LoVo (cell line): ENCODE measurements at regions not wholly inside any gene's neighbourhood (a gene's known extent, or its start where the extent isn't known, plus 50 kb on each side); places are given as distances from the start of the nearest gene placed in this dataset.
A peak's percentile ranks its signal among the peaks of the same experiment; 100 is the strongest.

Experiments used
- DNase-seq: peaks from one replicate; pipeline ENCODE4 v3.0.0-alpha.2; 2016; ENCODE audit warnings: low spot score

DNA sequence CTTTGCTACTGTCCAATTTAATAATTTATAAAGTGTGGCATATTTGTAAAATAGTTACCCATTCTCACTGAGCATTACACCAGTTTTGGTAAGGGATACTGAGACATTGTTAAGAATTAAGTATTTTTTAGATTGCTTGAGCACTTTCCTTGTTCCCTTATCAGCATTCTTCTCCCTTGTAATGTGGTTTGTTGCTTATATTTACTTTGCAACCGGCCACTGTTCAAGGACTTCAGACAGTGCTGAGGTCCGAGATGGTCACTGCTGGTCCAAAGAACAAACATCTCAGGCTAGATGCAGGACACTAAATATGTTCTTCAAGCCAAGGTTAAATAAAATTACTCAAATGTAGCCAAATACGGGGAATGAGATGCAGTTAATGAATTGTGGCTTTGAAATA, 161.4 kb downstream of the TM9SF2 start:
- DNase-seq: no peak

DNA sequence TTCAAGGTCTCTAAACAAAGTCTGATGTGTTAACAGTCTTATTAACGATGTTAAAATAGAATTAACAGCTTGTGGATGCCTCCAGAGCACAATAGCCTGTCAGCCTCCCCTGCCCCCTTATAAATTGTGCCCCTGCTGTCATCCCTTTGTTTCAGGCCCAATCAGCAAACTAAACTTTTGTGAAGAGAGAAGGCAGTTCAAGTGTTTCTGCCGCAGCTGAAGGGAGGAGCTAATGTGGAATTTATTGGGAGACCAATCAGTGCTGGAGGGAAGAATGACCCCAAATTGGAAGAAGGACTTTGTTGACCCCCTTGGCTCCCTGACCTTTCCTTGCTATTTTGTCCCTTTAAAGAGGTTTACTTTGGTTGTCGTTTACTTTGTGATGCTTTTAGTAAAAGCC, 160.5 kb downstream of the TM9SF2 start:
- no peak for DNase-seq

DNA sequence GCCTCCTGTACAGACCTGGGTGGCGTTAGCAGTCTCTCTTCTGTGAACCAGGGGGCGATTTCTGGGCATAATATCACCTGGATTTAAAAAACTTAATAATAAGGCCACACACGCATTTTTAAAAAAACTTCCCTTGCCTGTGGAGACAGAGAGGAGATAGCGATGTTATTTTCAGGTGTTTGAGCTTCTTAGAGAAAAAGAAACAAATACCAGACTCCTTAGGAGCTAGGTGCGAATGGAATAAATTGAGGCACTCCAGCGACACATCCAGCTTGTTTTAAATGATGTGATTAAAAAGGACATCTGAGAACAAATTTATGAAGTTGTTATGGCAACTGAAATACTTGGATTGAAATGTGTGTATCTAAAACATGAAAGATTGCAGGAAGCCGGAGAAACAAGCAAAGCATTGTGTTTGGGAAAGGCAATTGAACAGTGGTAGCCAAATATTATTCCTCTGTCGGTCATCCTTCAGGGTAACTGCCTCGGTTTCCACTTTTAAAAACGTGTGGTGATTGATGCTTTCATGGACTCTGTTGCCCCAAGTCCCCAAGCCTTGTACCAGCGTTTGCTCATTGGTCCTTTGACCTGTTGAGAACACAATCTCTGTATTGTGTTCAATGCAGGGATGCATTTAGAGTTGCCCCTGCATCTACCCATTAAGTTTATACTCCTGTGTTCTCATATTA, 158.7 kb downstream of the TM9SF2 start:
- DNase-seq: no peak

DNA sequence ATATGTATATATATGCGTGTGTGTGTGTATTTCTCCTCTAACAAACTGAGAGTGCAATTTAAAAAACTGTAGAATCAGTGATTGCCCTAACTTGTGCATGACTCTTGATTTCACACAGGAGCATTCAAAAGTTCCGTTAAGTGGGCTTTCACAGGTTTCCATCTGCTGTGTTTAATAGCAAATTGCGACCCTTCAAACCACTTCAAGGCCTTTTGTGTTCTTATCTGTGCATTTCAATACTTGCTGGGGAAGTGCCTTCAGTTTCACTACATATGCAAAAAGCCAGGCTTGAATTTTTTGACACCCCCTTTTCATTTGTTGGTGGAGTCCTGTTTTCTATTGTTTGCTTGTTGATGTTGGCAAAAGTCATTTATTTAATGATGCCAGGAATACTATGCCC, 158.0 kb downstream of the TM9SF2 start:
- DNase-seq: no peak

DNA sequence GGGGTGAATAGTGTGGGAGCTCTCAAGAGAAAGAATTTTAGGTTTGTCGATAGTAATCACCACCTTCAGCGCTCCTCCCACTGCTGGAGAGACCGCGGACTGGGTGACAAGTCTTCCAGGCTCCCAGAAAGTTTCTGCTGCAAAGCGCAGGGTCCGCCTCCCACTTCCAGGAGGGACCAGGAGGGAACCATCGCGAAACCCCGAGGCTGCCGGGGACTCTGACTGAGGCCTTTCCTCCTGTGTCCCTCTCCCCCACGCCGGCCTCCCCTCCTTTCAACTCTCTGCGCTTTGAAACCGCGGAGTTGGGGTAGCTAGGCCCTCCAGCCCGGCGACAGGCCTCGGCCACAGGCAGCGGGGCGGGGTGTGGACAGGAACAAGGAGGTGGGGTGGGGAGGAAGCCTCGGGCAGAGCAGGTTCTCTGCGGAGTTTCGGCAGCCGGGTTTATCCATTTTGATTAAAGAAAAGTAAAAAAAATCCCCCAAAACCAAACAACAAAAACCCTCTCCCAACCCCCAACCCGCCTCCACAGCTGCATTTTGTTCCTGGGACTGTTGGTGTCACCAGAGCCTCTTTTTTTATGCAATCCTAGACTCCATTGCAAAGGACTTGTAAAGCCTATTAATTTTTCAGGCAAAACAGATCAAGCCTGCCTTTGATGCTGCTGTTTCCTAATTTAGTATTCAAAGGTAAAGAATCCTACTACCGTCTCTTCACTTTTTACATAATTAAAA, 157.2 kb downstream of the TM9SF2 start:
- no peak for DNase-seq

DNA sequence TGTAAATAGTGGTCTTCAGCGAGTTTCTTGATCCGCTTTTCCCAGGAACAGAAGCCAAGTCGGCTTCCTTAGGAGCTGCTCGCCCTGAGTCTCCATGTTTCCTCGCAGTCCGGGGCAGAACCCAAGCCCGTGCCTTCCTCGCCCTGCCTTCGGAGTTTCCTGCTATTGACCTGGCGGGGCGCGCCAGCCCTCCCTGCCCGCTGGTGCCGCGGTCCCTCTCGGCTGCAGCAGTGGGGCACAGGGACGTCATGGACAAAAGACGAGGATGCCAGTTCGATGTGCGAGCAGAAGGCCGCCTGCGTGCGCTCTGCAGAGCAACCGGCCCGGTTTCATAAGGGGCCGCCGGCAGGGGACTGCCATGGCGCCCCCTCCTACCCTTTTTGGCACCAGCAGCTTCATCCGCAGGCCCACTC, 156.6 kb downstream of the TM9SF2 start:
- DNase-seq: no peak

DNA sequence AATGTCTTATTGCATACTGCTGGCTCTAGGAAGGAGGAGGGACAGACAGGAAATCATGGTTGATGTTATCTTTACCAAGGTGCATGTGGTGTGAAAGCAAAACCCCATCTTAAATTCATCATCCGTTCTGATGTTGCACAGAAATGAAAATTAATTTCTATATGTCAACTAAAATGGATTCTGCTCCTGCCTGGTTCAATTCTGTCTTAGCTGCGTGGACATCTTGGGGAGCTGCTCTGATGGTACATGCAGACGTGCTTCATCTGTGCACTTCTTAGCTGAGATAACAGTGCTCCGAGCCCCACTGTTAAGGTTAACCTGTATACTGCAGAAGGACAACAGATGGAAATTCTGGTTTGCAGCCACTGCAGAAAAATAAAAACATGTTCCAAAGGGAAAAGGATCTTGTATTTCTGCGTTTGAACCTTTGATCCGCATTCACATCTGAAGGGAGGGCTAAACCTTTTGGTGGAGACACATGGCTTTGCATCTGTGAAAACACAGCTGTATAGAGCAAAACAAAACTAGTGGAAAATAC, 155.6 kb downstream of the TM9SF2 start:
- no peak for DNase-seq

DNA sequence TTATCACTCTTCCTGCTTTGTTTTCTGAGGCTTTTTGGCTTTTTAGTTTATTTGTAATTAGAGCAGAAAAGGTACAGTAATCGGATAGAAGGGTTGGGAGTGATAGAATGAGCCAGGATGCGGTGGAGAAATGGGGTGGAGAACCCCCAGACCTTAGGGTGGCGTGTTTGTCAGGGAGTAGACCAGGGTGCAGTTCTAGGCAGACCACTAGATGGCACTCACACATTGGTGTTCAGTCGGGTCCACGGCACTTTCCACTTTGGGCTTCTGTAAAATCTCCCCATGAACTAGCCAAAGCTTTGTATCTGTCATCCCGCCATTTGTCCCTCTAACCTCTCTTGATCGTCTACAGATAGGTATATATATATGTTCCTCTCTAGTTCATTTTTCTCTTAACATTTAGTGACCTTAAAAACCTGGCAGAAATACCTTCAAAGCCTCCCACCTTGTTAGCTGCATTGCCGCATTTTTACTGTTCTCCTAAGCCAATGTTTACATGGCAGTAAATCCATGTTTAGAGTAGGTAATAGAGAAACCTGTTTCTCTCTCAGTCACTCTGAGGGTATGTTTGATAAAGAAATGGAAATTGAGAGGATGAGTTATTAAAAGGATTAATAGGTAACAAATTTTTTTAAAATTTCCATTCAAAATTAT, 154.9 kb downstream of the TM9SF2 start:
- peak; percentile 76 for DNase-seq

DNA sequence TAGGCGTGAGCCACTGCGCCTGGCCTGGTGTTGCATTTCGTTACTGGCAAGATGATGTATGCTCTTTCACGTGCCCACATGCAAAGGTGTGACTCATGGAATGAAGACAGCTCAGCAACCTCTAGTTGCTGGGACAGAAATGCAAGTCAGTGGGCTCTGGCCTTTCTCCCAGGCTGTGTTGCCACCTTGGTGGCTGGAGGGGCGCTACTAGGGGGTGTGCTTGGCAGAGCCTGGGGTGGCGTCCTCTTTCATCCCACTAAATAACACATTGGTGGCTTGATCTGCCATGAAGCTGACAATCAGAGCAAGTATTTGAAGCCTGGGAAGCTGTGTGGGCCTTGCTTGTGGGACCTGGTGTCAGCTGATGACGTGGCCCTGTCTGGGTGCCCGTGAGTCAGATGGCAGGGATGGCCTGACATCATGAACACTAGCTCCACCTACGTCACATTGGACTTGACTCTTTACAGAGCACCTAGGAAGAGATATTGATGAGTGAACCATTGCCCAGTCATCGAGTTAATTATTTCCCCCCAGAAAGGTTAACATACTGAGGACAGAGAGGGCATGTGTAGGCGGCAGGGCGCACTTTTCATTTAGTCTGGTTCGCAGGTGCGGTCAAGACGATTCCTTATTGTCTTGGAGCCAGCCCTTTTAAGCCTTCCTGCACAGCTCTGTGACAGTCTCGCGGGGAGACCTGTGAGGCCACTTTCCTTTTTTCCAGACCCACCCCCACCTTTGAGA, 154.2 kb downstream of the TM9SF2 start:
- no peak for DNase-seq

DNA sequence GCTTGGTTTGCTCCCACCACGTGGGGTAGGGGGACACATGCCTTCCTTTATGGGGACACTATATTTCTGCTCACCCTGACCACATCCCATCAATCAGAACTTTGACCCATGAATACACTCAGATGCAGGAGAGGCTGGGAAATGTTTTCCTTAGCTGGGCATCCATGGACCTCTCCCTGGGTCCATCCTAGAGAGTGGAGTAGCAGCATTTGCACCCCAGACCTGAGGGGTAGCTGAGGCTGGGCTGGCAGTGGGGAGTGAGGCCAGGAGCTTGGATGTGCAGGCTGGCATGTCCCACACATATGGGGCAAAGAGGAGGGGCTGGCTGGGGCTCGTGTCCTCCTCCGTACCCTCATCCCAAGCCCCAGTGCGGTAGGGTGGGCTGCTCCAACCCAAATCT, 152.8 kb downstream of the TM9SF2 start:
- DNase-seq: no peak

DNA sequence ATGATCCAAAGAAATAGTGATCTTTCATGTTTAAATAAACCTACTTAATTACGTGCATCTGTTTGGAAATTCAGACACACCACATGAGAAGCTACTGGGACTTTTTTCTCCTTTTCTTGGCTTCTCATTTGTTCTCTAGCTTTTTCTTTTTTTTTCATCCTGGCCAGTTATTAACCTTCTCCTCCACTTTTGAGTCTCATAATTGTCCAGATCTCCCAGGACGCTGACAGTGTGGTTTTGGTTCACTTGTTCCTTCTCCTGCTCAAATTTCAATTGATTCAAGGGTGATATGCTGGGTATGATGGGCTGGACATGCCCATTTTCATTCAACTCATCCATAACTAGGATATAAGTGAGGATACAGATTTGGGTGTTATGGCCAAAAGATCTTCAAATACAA, 152.3 kb downstream of the TM9SF2 start:
- no peak for DNase-seq

DNA sequence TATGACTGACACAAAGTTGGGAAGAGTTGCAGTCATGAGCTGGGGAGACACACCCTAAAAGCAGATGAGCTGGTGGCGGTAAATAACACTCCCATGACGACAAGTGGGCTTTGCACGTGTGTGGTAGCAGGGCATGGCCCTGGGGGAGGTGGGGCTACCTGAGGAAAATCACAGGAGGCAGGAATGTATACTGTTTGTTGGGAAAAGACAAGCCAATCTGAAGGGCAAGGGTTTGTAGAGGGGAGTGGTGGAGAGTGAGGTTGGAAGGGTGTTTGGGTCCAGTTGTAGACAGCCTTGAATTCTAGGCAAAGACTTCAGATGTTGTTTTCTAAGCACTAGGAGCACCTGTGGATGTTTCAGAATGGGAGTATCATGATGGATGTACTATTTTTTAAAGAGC, 151.6 kb downstream of the TM9SF2 start:
- DNase-seq: no peak

DNA sequence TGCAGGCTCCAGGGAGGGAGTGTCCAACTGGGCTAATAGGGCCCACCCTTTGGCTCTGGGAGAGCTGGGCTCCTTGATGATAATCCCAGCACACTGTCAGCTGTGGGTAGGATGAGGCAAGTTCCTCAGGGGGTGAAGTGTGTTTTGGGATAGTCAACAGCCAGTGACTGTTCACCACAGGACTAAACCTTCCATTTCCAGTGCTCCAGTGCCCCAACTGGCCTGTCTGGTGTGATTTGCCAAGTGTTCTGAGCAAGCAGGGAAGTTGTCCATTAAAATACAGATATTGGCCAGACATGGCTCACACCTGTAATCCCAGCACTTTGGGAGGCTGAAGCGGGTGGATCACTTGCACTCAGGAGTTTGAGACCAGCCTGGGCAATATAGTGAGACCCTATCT, 150.9 kb downstream of the TM9SF2 start:
- no peak for DNase-seq

DNA sequence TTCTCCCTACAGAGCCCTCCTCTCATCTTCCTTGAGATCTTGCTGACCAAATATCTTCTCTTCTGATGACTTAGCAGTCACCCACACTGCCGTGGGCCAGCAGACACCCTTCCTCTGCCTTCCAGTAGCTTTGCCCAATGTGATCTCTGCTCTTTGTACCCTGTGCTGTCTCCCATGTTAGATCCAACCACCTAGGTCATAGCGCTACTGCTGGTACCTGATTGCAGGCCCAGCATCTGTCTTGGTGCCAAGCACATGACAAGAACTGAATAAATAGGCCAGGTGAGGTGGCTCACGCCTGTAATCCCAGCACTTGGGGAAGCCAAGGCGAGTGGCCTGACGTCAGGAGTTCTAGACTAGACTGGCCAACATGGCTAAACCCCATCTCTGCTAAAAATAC, 149.7 kb downstream of the TM9SF2 start:
- DNase-seq: no peak

DNA sequence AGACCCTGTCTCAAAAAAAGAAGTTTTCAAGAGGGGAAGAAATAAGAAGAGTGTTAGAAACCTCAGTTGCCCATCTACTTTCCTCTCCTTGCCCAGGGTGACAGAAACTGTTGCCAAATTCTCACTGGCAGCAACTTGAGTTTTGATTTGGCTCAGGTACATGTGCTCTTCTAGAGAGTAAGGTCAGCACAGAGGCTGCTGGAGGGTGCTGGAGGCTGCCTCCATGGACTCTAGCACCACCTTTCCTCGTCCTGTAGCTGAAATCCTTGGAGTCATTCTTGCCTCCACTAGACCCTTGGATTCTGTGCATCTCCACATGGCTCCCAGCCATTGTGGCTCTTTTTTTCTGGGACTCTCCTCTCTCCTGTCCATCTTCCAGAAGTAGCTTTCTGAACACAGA, 149.1 kb downstream of the TM9SF2 start:
- no peak for DNase-seq

DNA sequence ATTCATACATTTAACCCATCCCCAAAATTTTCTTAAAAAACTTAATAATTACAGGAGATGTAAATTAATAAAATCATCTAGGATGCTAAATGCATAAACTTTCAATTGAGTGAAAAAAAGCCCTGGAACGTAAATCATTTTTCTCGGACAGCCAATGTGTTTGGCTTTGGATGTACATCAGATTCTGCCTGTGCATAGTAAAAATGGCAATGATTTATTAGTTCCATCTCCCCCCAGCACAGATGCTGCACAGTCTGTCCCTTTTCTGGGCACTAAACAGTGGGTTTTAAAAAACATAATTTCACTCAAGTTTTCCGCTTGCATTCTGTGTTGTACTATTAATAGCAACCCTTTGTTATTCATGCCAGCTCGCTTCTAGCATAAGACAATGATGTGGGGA, 147.7 kb downstream of the TM9SF2 start:
- DNase-seq: no peak

DNA sequence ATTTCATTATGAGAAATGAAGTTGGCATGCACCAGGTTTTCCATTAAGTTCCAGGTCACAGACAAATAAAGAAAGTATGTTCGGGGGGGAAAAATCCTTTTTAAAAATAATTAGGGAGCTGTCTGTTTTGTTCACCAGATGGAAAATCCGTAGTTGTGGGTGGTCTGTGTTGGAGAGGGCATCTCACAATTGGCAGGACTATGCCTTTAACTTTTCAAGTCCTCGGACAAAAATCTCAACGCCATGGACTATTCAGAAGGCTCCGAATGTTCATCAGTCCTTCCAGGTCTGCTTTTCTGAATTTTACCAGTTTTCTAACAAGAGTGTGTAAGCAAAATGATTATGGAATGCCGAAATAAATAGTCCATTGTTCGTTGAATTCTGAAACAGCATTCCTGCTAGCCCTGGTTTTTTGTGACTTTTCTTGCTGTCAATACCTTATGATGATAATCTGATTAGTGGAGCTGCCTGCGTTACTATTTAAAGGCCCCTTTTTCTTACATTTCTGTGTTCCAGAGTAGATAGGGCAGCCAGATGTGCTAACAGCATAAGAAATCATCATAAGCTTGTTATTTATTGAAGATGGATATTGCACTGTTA, 146.9 kb downstream of the TM9SF2 start:
- DNase-seq: no peak

DNA sequence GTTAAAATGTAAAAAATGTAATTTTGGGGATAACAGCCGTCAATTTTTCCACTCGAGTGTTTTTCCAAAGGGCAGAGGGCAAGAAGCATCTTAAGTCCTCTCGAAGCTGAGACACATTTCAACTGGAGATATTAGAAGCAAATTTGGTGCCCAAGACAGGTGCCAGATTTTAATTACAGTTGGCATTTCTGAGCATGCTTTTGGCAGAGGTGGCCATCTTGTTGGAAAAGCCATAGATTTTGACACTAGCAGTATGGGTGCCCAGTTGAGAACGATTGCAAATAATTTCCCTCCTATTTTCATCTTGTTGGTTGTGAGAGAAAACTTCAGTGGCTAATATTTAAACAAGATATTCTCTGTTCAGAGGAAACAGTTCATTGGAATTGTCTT, 146.3 kb downstream of the TM9SF2 start:
- DNase-seq: no peak

DNA sequence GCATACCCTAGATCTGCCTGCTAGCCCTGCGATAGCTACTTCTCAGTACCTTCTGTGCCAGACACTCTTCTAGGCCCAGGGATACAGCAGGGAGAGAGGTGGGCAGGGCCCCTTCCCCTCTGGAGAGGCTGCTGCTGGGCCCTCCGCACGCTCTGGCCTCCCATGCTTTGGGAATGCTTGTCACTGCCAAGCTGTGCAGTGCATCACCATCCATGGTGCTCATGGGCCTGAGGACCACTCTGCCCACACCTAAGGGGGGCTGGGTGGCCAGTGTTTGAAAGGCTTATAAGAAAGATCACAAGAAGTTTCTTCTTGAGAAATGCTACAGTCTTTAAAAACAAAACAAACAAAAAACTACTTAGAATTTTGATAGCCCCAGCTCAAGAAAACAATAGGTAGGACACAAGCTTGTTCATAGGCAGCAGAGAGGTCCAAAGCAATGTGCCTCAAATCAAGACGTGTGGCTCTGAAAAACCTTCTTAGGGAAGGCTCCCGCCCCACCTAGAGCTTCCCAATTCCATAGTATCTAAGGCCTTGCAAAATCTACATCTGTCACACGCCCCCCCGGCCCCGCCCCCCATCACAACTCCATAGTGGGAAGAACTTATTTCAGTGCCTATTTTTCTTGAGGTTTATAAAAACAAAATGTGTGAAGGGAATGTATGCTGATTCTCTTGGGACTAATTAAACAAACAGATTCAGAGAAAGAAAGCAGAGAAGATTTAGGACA, 145.8 kb downstream of the TM9SF2 start:
- no peak for DNase-seq

DNA sequence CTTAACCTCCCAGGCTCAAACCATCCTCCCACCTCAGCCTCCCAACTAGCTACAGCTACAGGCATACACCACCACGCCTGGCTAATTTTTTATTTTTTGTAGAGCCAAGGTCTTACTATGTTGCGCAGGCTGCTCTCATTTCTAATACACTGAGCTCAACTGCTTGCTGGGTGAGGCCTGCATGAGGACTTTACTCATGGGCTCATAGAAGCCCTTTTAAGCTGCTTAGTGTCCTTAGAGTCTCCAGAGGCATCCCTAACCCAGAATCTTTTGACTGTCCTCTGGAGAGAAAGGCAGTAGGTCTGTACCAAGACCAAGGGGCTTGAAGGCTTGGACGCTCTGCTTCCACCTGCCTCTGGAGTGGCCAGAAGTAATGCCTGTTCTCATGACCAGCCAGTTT, 141.6 kb downstream of the TM9SF2 start:
- DNase-seq: no peak

DNA sequence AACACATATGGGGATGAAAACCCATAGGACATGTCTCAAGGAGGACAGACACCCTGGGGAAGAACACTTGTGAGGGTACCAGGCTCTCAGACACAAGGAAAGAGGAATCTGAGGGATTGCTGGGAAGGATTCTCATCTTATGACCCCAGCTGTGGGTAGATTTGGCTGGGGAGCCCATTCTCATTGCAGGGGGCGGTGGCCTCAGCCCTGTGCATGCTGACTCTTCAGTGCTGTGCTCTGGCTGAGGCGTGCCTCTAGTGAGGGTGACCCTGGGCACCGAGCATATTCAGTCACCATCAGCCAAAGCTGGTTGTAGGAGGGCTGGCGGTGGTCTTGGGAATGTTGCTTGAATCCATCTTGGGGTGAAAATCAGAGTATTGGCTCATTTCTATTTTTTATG, 140.7 kb downstream of the TM9SF2 start:
- no peak for DNase-seq
